ENCODE measurements at regions not wholly inside any gene's neighbourhood (a gene's known extent, or its start where the extent isn't known, plus 50 kb on each side); places are given as distances from the start of the nearest gene placed in this dataset.

DNA sequence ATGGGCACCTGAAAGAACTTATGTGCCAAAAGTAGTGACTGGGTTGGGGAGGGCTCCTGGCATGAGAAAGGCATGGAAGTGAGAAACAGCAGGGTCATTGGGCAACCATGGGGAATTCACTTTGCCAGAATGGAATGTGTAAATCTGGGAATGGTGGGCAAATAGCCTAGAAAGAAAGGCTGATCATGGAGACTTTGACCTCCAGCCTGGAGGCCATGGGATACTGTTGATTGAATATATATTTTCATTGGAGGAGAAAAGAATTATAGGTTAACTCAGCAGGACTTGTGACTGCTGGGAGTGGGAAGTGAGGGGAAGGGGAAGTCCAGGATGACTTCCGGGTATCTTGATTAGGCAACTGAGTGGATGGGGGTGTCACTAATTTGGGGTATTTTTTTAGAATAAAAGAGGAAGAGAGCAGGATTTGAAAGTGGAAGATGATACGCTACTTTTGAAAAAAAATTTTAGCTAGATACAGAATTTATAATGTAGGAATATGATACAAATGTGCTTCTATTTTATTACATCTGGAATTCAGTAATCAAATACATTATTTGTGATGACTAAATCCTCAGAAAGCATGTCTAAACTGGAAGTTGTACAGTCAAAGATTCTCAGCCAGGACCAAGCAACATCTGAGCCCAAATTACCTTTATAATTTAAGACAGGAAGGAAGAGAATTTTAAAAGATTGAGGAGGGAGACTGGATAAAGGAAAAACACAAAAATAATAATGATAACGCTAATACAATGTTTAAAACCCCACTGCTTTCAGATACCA, 116.2 kb downstream of the GATA6 start:
- TF ChIP-seq CTCF (IDR thresholded peaks at IDR 0.05) (no peak), POLR2A (IDR thresholded peaks at IDR 0.05) (no peak)

Data from tibial nerve (tissue), 3 donors.